ENCODE measurements at regions not wholly inside any gene's neighbourhood (a gene's known extent, or its start where the extent isn't known, plus 50 kb on each side); places are given as distances from the start of the nearest gene placed in this dataset.

- CTCF ChIA-PET, result no interaction called here
- no peak for DNase-seq
- no peaks in the 10 kb centered on the region for H3K36me3 Mint-ChIP-seq (ENCODE audit: low read depth)
- POLR2A ChIA-PET, result no interaction called here
- H3K27me3 Mint-ChIP-seq, result peaks cover 37% of the 10 kb centered on the region
- no peak overlapping the region for H3K27ac Mint-ChIP-seq
- H3K4me1 Mint-ChIP-seq, result no peaks in the 10 kb centered on the region
- H3K9me3 Mint-ChIP-seq, result no peaks in the 10 kb centered on the region
- H3K4me3 Mint-ChIP-seq, result no peak overlapping the region
Measured at GRCh38 chr1:10892138-10893065, 96.0 kb upstream of the CASZ1 start.

GRCh38 chr1:10895621-10896020, 99.2 kb upstream of the CASZ1 start:
- CTCF ChIA-PET, result no interaction called here

GRCh38 chr1:10896673-10897072, 100.2 kb upstream of the CASZ1 start:
- Mint-ChIP-seq H3K4me1 (no peaks in the 10 kb centered on the region), H3K4me3 (no peak overlapping the region), H3K36me3 (ENCODE audit: low read depth) (no peaks in the 10 kb centered on the region), H3K9me3 (no peaks in the 10 kb centered on the region), H3K27ac (no peak overlapping the region), H3K27me3 (peaks cover 9% of the 10 kb centered on the region)
- no peak for DNase-seq
- POLR2A ChIA-PET, result no interaction called here
- CTCF ChIA-PET, result interaction anchor here (0.6 kb wide), 1 partner anchor 22 kb away, joined by 3 read pairs; no protein-coding TSS in a partner anchor

More at GRCh38 chr1:10895621-10896020, 99.2 kb upstream of the CASZ1 start:
- no peaks in the 10 kb centered on the region for H3K9me3 Mint-ChIP-seq
- H3K27me3 Mint-ChIP-seq, result peaks cover 17% of the 10 kb centered on the region
- no peaks in the 10 kb centered on the region for H3K36me3 Mint-ChIP-seq (ENCODE audit: low read depth)
- POLR2A ChIA-PET, result no interaction called here
- H3K4me1 Mint-ChIP-seq, result no peaks in the 10 kb centered on the region
- H3K27ac Mint-ChIP-seq, result no peak overlapping the region
- no peak for DNase-seq
- H3K4me3 Mint-ChIP-seq, result no peak overlapping the region

- Mint-ChIP-seq H3K4me1 (no peaks in the 10 kb centered on the region), H3K36me3 (ENCODE audit: low read depth) (no peaks in the 10 kb centered on the region), H3K4me3 (no peak overlapping the region), H3K27ac (no peak overlapping the region), H3K9me3 (no peaks in the 10 kb centered on the region), H3K27me3 (peaks cover 4% of the 10 kb centered on the region)
- DNase-seq, result no peak
- ChIA-PET CTCF (no interaction called here), POLR2A (no interaction called here)
Measured at GRCh38 chr1:10897321-10897980, 101.0 kb upstream of the CASZ1 start.

GRCh38 chr1:10897981-10898728, 101.7 kb upstream of the CASZ1 start:
- no peak overlapping the region for H3K27ac Mint-ChIP-seq
- no peak overlapping the region for H3K4me3 Mint-ChIP-seq
- H3K36me3 Mint-ChIP-seq (ENCODE audit: low read depth), result no peaks in the 10 kb centered on the region
- no peaks in the 10 kb centered on the region for H3K9me3 Mint-ChIP-seq
- ChIA-PET CTCF (interaction anchor here (0.5 kb wide), 1 partner anchor 391 kb away, joined by 4 read pairs; no protein-coding TSS in a partner anchor), POLR2A (no interaction called here)
- DNase-seq, result no peak
- H3K4me1 Mint-ChIP-seq, result no peaks in the 10 kb centered on the region
- H3K27me3 Mint-ChIP-seq, result peaks cover 4% of the 10 kb centered on the region

GRCh38 chr1:10898921-10899320, 102.5 kb upstream of the CASZ1 start:
- ChIA-PET CTCF (no interaction called here), POLR2A (no interaction called here)
- H3K27ac Mint-ChIP-seq, result no peak overlapping the region
- DNase-seq, result no peak
- peaks cover 4% of the 10 kb centered on the region for H3K4me1 Mint-ChIP-seq
- no peaks in the 10 kb centered on the region for H3K36me3 Mint-ChIP-seq (ENCODE audit: low read depth)
- H3K27me3 Mint-ChIP-seq, result peaks cover 3% of the 10 kb centered on the region
- no peaks in the 10 kb centered on the region for H3K9me3 Mint-ChIP-seq
- H3K4me3 Mint-ChIP-seq, result no peak overlapping the region

- no peak for DNase-seq
- no peaks in the 10 kb centered on the region for H3K36me3 Mint-ChIP-seq (ENCODE audit: low read depth)
- H3K27me3 Mint-ChIP-seq, result peaks cover 2% of the 10 kb centered on the region
- POLR2A ChIA-PET, result no interaction called here
- H3K27ac Mint-ChIP-seq, result no peak overlapping the region
- CTCF ChIA-PET, result no interaction called here
- peaks cover 12% of the 10 kb centered on the region for H3K4me1 Mint-ChIP-seq
- H3K9me3 Mint-ChIP-seq, result no peaks in the 10 kb centered on the region
- no peak overlapping the region for H3K4me3 Mint-ChIP-seq
Measured at GRCh38 chr1:10899490-10900250, 103.2 kb upstream of the CASZ1 start.

- H3K27ac Mint-ChIP-seq, result no peak overlapping the region
- DNase-seq, result no peak
- no peaks in the 10 kb centered on the region for H3K36me3 Mint-ChIP-seq (ENCODE audit: low read depth)
- H3K9me3 Mint-ChIP-seq, result no peaks in the 10 kb centered on the region
- no peak overlapping the region for H3K4me3 Mint-ChIP-seq
- ChIA-PET CTCF (interaction anchor here (0.8 kb wide), 1 partner anchor 20 kb away, joined by 3 read pairs; no protein-coding TSS in a partner anchor), POLR2A (no interaction called here)
- H3K4me1 Mint-ChIP-seq, result peaks cover 16% of the 10 kb centered on the region
- peaks cover 2% of the 10 kb centered on the region for H3K27me3 Mint-ChIP-seq
Measured at GRCh38 chr1:10900251-10900651, 103.8 kb upstream of the CASZ1 start.

GRCh38 chr1:10900691-10901090, 104.2 kb upstream of the CASZ1 start:
- CTCF ChIA-PET, result interaction anchor here (0.8 kb wide), 1 partner anchor 21 kb away, joined by 3 read pairs; no protein-coding TSS in a partner anchor
- POLR2A ChIA-PET, result no interaction called here
- H3K4me3 Mint-ChIP-seq, result no peak overlapping the region
- H3K4me1 Mint-ChIP-seq, result peaks cover 17% of the 10 kb centered on the region
- DNase-seq, result no peak
- H3K36me3 Mint-ChIP-seq (ENCODE audit: low read depth), result no peaks in the 10 kb centered on the region
- peaks cover under 1% of the 10 kb centered on the region for H3K27me3 Mint-ChIP-seq
- no peaks in the 10 kb centered on the region for H3K9me3 Mint-ChIP-seq
- H3K27ac Mint-ChIP-seq, result no peak overlapping the region

- Mint-ChIP-seq H3K27me3 (no peaks in the 10 kb centered on the region), H3K4me1 (peaks cover 17% of the 10 kb centered on the region), H3K36me3 (ENCODE audit: low read depth) (no peaks in the 10 kb centered on the region), H3K4me3 (no peak overlapping the region), H3K9me3 (no peaks in the 10 kb centered on the region), H3K27ac (no peak overlapping the region)
- DNase-seq, result no peak
- ChIA-PET CTCF (interaction anchor here (0.6 to 0.8 kb wide), 2 partner anchors 21 to 506 kb away, joined by 3 to 5 read pairs; no protein-coding TSS in a partner anchor), POLR2A (no interaction called here)
Measured at GRCh38 chr1:10901091-10901890, 104.8 kb upstream of the CASZ1 start.

- Mint-ChIP-seq H3K4me3 (no peak overlapping the region), H3K4me1 (peaks cover 17% of the 10 kb centered on the region), H3K9me3 (no peaks in the 10 kb centered on the region), H3K27ac (peak overlapping the region; percentile 25), H3K27me3 (peaks cover 7% of the 10 kb centered on the region), H3K36me3 (ENCODE audit: low read depth) (no peaks in the 10 kb centered on the region)
- CTCF ChIA-PET, result interaction anchor here (0.6 kb wide), 2 partner anchors 37 to 507 kb away, joined by 3 to 5 read pairs; no protein-coding TSS in a partner anchor
- POLR2A ChIA-PET, result no interaction called here
- no peak for DNase-seq
Measured at GRCh38 chr1:10901891-10902805, 105.7 kb upstream of the CASZ1 start.
